ENCODE measurements at regions not wholly inside any gene's neighbourhood (a gene's known extent, or its start where the extent isn't known, plus 50 kb on each side); places are given as distances from the start of the nearest gene placed in this dataset.

DNA sequence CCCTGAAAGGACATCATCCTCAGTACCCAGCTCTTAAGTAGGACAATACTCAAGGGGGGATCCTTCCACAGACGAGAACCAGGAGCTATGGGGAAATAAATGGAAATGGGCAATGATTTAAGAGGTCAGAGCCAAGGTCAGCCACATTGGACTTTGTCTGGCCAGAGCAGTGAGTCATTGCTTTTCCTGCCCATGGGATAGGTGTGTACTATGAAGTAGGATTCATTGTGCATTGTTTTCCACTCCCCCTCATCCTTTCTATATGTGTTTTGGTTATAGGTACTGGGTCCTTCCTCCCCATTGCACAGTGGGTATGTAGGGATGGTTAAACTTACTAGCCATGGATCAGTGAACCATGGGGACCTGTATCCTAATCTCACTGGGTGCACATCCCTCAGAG lies 328.9 kb upstream of the USP25 start:
- Histone ChIP-seq H2AFZ (ENCODE audit: low read length) (no peak overlapping the region), H3K4me2 (ENCODE audit: low read depth, low read length, poor library complexity, severe bottlenecking) (no peak overlapping the region), H3K9me2 (replicated peaks; ENCODE audit: low read depth, low read length) (no peaks in the 10 kb centered on the region), H3K4me3 (ENCODE audit: low read length, poor library complexity, severe bottlenecking) (no peak overlapping the region), H3K9ac (ENCODE audit: low read depth, low read length, poor library complexity, severe bottlenecking) (no peak overlapping the region), H3K36me3 (ENCODE audit: insufficient read depth, low read length) (no peaks in the 10 kb centered on the region), H3K9me3 (ENCODE audit: insufficient read depth, low read depth, low read length) (no peaks in the 10 kb centered on the region), H3K27me3 (ENCODE audit: insufficient read depth, low read length, poor library complexity, severe bottlenecking) (no peaks in the 10 kb centered on the region), H4K20me1 (ENCODE audit: insufficient read depth, low read length, poor library complexity, severe bottlenecking) (no peaks in the 10 kb centered on the region), H3F3A (ENCODE audit: low read depth) (no peaks in the 10 kb centered on the region), H3K79me2 (ENCODE audit: insufficient read depth, low read length) (no peaks in the 10 kb centered on the region), H3K4me1 (ENCODE audit: insufficient read depth, low read length, poor library complexity, severe bottlenecking) (no peaks in the 10 kb centered on the region)
- TF ChIP-seq EZH2phosphoT487 (IDR thresholded peaks at IDR 0.05; ENCODE audit: borderline replicate concordance) (no peak), CTCF (conservative IDR thresholded peaks at IDR 0.05; ENCODE audit: low read length) (no peak)

GRCh38 chr21:15401331-15401730 lies 328.5 kb upstream of the USP25 start:
- no peak for TF ChIP-seq EZH2phosphoT487 (IDR thresholded peaks at IDR 0.05; ENCODE audit: borderline replicate concordance)
- TF ChIP-seq CTCF (conservative IDR thresholded peaks at IDR 0.05; ENCODE audit: low read length), result no peak
- H3K9me2 ChIP-seq (replicated peaks; ENCODE audit: low read depth, low read length), result no peaks in the 10 kb centered on the region
- H2AFZ ChIP-seq (ENCODE audit: low read length), result no peak overlapping the region
- H3K27me3 ChIP-seq (ENCODE audit: insufficient read depth, low read length, poor library complexity, severe bottlenecking), result no peaks in the 10 kb centered on the region
- H3K79me2 ChIP-seq (ENCODE audit: insufficient read depth, low read length), result no peaks in the 10 kb centered on the region
- no peaks in the 10 kb centered on the region for H3K36me3 ChIP-seq (ENCODE audit: insufficient read depth, low read length)
- no peaks in the 10 kb centered on the region for H4K20me1 ChIP-seq (ENCODE audit: insufficient read depth, low read length, poor library complexity, severe bottlenecking)
- no peaks in the 10 kb centered on the region for H3K4me1 ChIP-seq (ENCODE audit: insufficient read depth, low read length, poor library complexity, severe bottlenecking)
- no peaks in the 10 kb centered on the region for H3F3A ChIP-seq (ENCODE audit: low read depth)
- no peak overlapping the region for H3K9ac ChIP-seq (ENCODE audit: low read depth, low read length, poor library complexity, severe bottlenecking)
- no peak overlapping the region for H3K4me3 ChIP-seq (ENCODE audit: low read length, poor library complexity, severe bottlenecking)
- no peak overlapping the region for H3K4me2 ChIP-seq (ENCODE audit: low read depth, low read length, poor library complexity, severe bottlenecking)
- no peaks in the 10 kb centered on the region for H3K9me3 ChIP-seq (ENCODE audit: insufficient read depth, low read depth, low read length)

DNA sequence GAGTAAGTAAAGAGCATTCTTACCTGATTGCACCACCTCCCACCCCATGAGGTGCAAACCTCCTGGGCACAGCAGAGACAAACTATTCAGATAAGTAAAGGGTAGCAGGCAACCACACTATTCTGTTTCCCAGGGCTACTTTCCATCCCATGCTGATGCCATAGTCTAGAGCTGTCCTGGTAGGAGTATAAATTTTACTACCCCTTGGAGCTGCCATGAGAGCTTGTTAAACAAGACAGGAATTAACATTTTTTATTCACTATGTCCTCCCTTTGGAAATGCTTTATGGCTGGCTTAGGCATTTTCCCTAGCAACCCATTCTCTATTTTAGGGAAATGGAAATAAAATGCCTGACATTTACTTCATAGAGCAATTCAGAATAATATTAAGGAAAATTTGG lies 324.6 kb upstream of the USP25 start:
- TF ChIP-seq EZH2phosphoT487 (IDR thresholded peaks at IDR 0.05; ENCODE audit: borderline replicate concordance) (no peak), CTCF (conservative IDR thresholded peaks at IDR 0.05; ENCODE audit: low read length) (no peak)
- Histone ChIP-seq H2AFZ (ENCODE audit: low read length) (no peak overlapping the region), H3K36me3 (ENCODE audit: insufficient read depth, low read length) (no peaks in the 10 kb centered on the region), H3F3A (ENCODE audit: low read depth) (no peaks in the 10 kb centered on the region), H3K9ac (ENCODE audit: low read depth, low read length, poor library complexity, severe bottlenecking) (no peak overlapping the region), H3K4me3 (ENCODE audit: low read length, poor library complexity, severe bottlenecking) (no peak overlapping the region), H4K20me1 (ENCODE audit: insufficient read depth, low read length, poor library complexity, severe bottlenecking) (no peaks in the 10 kb centered on the region), H3K27me3 (ENCODE audit: insufficient read depth, low read length, poor library complexity, severe bottlenecking) (no peaks in the 10 kb centered on the region), H3K9me2 (replicated peaks; ENCODE audit: low read depth, low read length) (no peaks in the 10 kb centered on the region), H3K4me1 (ENCODE audit: insufficient read depth, low read length, poor library complexity, severe bottlenecking) (no peaks in the 10 kb centered on the region), H3K79me2 (ENCODE audit: insufficient read depth, low read length) (no peaks in the 10 kb centered on the region), H3K9me3 (ENCODE audit: insufficient read depth, low read depth, low read length) (no peaks in the 10 kb centered on the region), H3K4me2 (ENCODE audit: low read depth, low read length, poor library complexity, severe bottlenecking) (no peak overlapping the region)
